Suppressor macrophage (primary cell): ENCODE measurements at regions not wholly inside any gene's neighbourhood (a gene's known extent, or its start where the extent isn't known, plus 50 kb on each side); places are given as distances from the start of the nearest gene placed in this dataset.

Source experiments
- DNase-seq, 4 experiments: peaks; one replicate each; pipeline ENCODE4 v3.0.0-alpha.2; 2020 to 2022

- DNase-seq: no peak
Observed at GRCh38 chr13:107005577-107005976, 437.6 kb upstream of the ARGLU1 start.

- no peak for DNase-seq
Observed at GRCh38 chr13:107003911-107004310, 436.0 kb upstream of the ARGLU1 start.

GRCh38 chr13:106998664-106999063 lies 430.7 kb upstream of the ARGLU1 start:
- DNase-seq: no peak

- no peak for DNase-seq
Observed at GRCh38 chr13:106997696-106998095, 429.8 kb upstream of the ARGLU1 start.

GRCh38 chr13:106996867-106997618 lies 429.1 kb upstream of the ARGLU1 start:
- DNase-seq: no peak

- no peak for DNase-seq
Observed at GRCh38 chr13:106990594-106990993, 422.7 kb upstream of the ARGLU1 start.

GRCh38 chr13:106989876-106990275 lies 421.9 kb upstream of the ARGLU1 start:
- DNase-seq: no peak

- DNase-seq: no peak
Observed at GRCh38 chr13:106987427-106987785, 419.5 kb upstream of the ARGLU1 start.

GRCh38 chr13:106986687-106987426 lies 418.9 kb upstream of the ARGLU1 start:
- DNase-seq: no peak

GRCh38 chr13:106986033-106986484 lies 418.1 kb upstream of the ARGLU1 start:
- DNase-seq: no peak

- DNase-seq: no peak
Observed at GRCh38 chr13:106985481-106985880, 417.5 kb upstream of the ARGLU1 start.

GRCh38 chr13:106981051-106981450 lies 413.1 kb upstream of the ARGLU1 start:
- no peak for DNase-seq

- DNase-seq: no peak
Observed at GRCh38 chr13:106967391-106967790, 399.5 kb upstream of the ARGLU1 start.

- no peak for DNase-seq
Observed at GRCh38 chr13:106963151-106963550, 395.2 kb upstream of the ARGLU1 start.

GRCh38 chr13:106961651-106962050 lies 393.7 kb upstream of the ARGLU1 start:
- no peak for DNase-seq

GRCh38 chr13:106961216-106961615 lies 393.3 kb upstream of the ARGLU1 start:
- DNase-seq: no peak

GRCh38 chr13:106958621-106959048 lies 390.7 kb upstream of the ARGLU1 start:
- no peak for DNase-seq

- DNase-seq: no peak
Observed at GRCh38 chr13:106942563-106942962, 374.6 kb upstream of the ARGLU1 start.

GRCh38 chr13:106941779-106942178 lies 373.8 kb upstream of the ARGLU1 start:
- DNase-seq: no peak

- DNase-seq: no peak
Observed at GRCh38 chr13:106927421-106927820, 359.5 kb upstream of the ARGLU1 start.

- no peak for DNase-seq
Observed at GRCh38 chr13:106922384-106922783, 354.4 kb upstream of the ARGLU1 start.

- peak in 2 of 4 experiments; percentile 3 to 5 for DNase-seq
Observed at GRCh38 chr13:106919638-106920037, 351.7 kb upstream of the ARGLU1 start.

GRCh38 chr13:106919133-106919532 lies 351.2 kb upstream of the ARGLU1 start:
- peak in 2 of 4 experiments; percentile 11 to 21 for DNase-seq

GRCh38 chr13:106918557-106918860 lies 350.6 kb upstream of the ARGLU1 start:
- no peak for DNase-seq
